HepG2 (cell line): ENCODE measurements at regions not wholly inside any gene's neighbourhood (a gene's known extent, or its start where the extent isn't known, plus 50 kb on each side); places are given as distances from the start of the nearest gene placed in this dataset.

Experiments
- CC2D1A ChIP-seq: sonication (generic); formaldehyde crosslinking; IDR thresholded peaks from 2 replicates; pipeline ENCODE4 v1.8.1; 2023; ENCODE audit warnings: mild to moderate bottlenecking, missing genetic modification reagents
- FOSL2 ChIP-seq: sonication (generic); formaldehyde crosslinking; IDR thresholded peaks from 2 replicates; pipeline ENCODE4 v1.4.0; 2020; ENCODE audit warnings: missing genetic modification reagents
- FOXO1 ChIP-seq: sonication (generic); formaldehyde crosslinking; IDR thresholded peaks from 2 replicates; pipeline ENCODE4 v1.4.0; 2020; ENCODE audit warnings: missing genetic modification reagents
- IKZF5 ChIP-seq: IDR thresholded peaks from 2 replicates; pipeline ENCODE4 v1.6.1; 2018; ENCODE audit warnings: missing genetic modification reagents, mild to moderate bottlenecking, missing compliant biosample characterization
- MAFK ChIP-seq, 2 experiments: IDR thresholded peaks in 1 of 2; conservative IDR thresholded peaks in 1 of 2; 2 replicates each; pipeline ENCODE4 v1.6.1; 2011; ENCODE audit warnings: improper control_type of control experiment in 2 of 2, low read length in 2 of 2
- MEIS2 ChIP-seq: sonication (generic); formaldehyde crosslinking; IDR thresholded peaks from 2 replicates; pipeline ENCODE4 v1.9.0; 2021; ENCODE audit warnings: mild to moderate bottlenecking, missing genetic modification reagents
- NCOA5 ChIP-seq: sonication (generic); formaldehyde crosslinking; IDR thresholded peaks from 2 replicates; pipeline ENCODE4 v1.4.0; 2020; ENCODE audit warnings: missing genetic modification reagents
- PHF20 ChIP-seq: sonication (generic); formaldehyde crosslinking; IDR thresholded peaks from 2 replicates; pipeline ENCODE4 v1.5.0; 2020; ENCODE audit warnings: mild to moderate bottlenecking, missing genetic modification reagents
- PRPF4 ChIP-seq: fragments of 200-400 bp; formaldehyde crosslinking; IDR thresholded peaks from 2 replicates; pipeline ENCODE4 v1.6.1; 2016; ENCODE audit warnings: low read length, low read depth; ENCODE audit not compliant: poor library complexity, severe bottlenecking
- SALL1 ChIP-seq: sonication (generic); formaldehyde crosslinking; IDR thresholded peaks from 2 replicates; pipeline ENCODE4 v1.8.0; 2022; ENCODE audit warnings: mild to moderate bottlenecking, missing genetic modification reagents
- SP4 ChIP-seq: sonication (generic); formaldehyde crosslinking; IDR thresholded peaks from 2 replicates; pipeline ENCODE4 v1.8.1; 2023; ENCODE audit warnings: mild to moderate bottlenecking, missing genetic modification reagents
- SP5 ChIP-seq: IDR thresholded peaks from 2 replicates; pipeline ENCODE4 v1.6.1; 2016; ENCODE audit warnings: low read depth, borderline replicate concordance
- U2AF1 ChIP-seq: fragments of 200-400 bp; formaldehyde crosslinking; optimal IDR thresholded peaks from 2 replicates; pipeline ENCODE3; 2017; ENCODE audit warnings: mild to moderate bottlenecking, low read depth, low read length
- ZNF124 ChIP-seq: sonication (generic); formaldehyde crosslinking; IDR thresholded peaks from 2 replicates; pipeline ENCODE4 v1.4.0; 2020; ENCODE audit warnings: missing genetic modification reagents
- ZNF207 ChIP-seq: fragments of 450-650 bp; IDR thresholded peaks from 2 replicates; pipeline ENCODE4 v1.6.1; 2016; ENCODE audit warnings: antibody characterized with exemption, borderline replicate concordance
- ZNF232 ChIP-seq: sonication (generic); formaldehyde crosslinking; IDR thresholded peaks from 2 replicates; pipeline ENCODE4 v1.4.0; 2020; ENCODE audit warnings: missing genetic modification reagents, borderline replicate concordance
- ZNF281 ChIP-seq: sonication (generic); formaldehyde crosslinking; IDR thresholded peaks from 2 replicates; pipeline ENCODE4 v1.4.0; 2020; ENCODE audit warnings: missing genetic modification reagents, borderline replicate concordance
- ZNF570 ChIP-seq: sonication (generic); formaldehyde crosslinking; IDR thresholded peaks from 2 replicates; pipeline ENCODE4 v1.4.0; 2020; ENCODE audit warnings: mild to moderate bottlenecking, missing genetic modification reagents, borderline replicate concordance
- ZNF629 ChIP-seq: sonication (generic); formaldehyde crosslinking; conservative IDR thresholded peaks from 2 replicates; pipeline ENCODE4 v1.5.0; 2020; ENCODE audit warnings: missing genetic modification reagents
- ZSCAN30 ChIP-seq: sonication (generic); formaldehyde crosslinking; IDR thresholded peaks from 2 replicates; pipeline ENCODE4 v1.5.0; 2020; ENCODE audit warnings: mild to moderate bottlenecking, missing genetic modification reagents
- ZZZ3 ChIP-seq: sonication (generic); formaldehyde crosslinking; IDR thresholded peaks from 2 replicates; pipeline ENCODE4 v1.4.0; 2020; ENCODE audit warnings: missing genetic modification reagents, mild to moderate bottlenecking, borderline replicate concordance
- TF ChIP-seq, protein P1 (sequence below): sonication (generic); formaldehyde crosslinking; conservative IDR thresholded peaks from 2 replicates; pipeline ENCODE4 v1.8.0; 2022; ENCODE audit warnings: low read depth, missing genetic modification reagents
- TF ChIP-seq, protein P2 (sequence below): sonication (generic); formaldehyde crosslinking; IDR thresholded peaks from 2 replicates; pipeline ENCODE4 v1.4.0; 2020; ENCODE audit warnings: missing genetic modification reagents

DNA sequence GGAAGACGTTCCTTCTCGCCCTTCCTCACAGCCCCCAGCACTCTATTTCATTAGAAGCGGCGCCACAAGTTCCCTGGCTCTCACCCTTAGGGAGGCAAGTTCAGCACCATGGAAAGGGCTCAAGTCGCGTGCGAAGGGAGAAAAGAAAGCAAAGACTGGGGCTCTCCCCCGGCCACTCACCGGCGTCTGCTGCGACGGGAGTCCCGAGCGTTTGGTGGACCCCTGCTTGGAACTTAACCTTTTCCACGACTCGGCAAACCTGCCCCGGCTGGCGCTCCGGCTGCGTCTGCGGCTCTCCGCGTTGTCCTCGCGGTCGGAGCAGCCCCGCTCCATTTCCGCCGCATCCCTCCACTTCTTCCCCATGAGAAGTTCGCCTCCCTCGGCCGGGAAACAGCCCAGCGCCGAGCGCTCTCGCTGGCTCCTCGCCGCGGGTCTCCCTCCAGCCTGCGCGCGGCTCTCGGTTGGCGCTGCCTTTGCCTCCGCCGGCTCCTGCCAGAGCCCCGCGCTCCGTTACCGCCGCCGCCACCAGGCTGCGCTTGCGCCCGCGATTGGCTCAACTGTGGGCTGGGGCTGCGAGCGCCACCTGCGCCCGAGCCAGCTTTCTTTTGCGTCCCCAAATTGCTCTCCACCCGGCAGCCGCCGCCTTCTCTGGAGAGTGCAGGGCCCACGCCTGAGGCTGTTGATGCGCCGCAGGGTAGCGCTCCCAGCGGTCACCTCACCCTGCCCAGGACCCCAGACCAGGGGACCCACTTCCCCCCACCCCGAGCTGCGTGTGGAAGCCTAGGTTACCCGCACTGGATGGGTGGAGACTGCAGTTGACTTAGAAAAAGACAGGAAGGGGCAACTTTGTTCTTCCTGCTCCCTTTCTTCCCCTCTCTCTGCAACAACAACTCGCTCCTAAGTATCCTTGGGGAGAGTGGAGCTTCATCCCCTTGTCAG, 321.6 kb downstream of the CEMIP2 start (continued):
- TF ChIP-seq, protein P1, sequence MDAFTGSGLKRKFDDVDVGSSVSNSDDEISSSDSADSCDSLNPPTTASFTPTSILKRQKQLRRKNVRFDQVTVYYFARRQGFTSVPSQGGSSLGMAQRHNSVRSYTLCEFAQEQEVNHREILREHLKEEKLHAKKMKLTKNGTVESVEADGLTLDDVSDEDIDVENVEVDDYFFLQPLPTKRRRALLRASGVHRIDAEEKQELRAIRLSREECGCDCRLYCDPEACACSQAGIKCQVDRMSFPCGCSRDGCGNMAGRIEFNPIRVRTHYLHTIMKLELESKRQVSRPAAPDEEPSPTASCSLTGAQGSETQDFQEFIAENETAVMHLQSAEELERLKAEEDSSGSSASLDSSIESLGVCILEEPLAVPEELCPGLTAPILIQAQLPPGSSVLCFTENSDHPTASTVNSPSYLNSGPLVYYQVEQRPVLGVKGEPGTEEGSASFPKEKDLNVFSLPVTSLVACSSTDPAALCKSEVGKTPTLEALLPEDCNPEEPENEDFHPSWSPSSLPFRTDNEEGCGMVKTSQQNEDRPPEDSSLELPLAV (CRISPR knock-in tag): no peak
- no peak for TF ChIP-seq ZNF207
- TF ChIP-seq SALL1 (CRISPR knock-in tag): peak; percentile 60
- no peak for TF ChIP-seq FOXO1
- no peak; the same call in 1 of the 2 replicates for TF ChIP-seq MEIS2 (CRISPR knock-in tag)
- no peak for TF ChIP-seq MAFK (conservative IDR thresholded peaks at IDR 0.05 in 1 of 2, IDR thresholded peaks at IDR 0.05 in 1 of 2; ENCODE audit: low read length in 2 of 2)
- no peak for TF ChIP-seq U2AF1
- no peak for TF ChIP-seq IKZF5 (CRISPR knock-in tag)
- TF ChIP-seq NCOA5 (CRISPR knock-in tag): no peak
- no peak for TF ChIP-seq ZNF629 (CRISPR knock-in tag)
- no peak for TF ChIP-seq ZNF281
- TF ChIP-seq, protein P2, sequence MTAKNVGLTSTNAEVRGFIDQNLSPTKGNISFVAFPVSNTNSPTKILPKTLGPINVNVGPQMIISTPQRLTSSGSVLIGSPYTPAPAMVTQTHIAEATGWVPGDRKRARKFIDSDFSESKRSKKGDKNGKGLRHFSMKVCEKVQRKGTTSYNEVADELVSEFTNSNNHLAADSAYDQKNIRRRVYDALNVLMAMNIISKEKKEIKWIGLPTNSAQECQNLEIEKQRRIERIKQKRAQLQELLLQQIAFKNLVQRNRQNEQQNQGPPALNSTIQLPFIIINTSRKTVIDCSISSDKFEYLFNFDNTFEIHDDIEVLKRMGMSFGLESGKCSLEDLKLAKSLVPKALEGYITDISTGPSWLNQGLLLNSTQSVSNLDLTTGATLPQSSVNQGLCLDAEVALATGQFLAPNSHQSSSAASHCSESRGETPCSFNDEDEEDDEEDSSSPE (CRISPR knock-in tag): 0 out of 2 replicates have a peak, but pooled peaks have one; percentile 9
- TF ChIP-seq ZNF570 (CRISPR knock-in tag): no peak
- no peak for TF ChIP-seq FOSL2 (CRISPR knock-in tag)
- peak; percentile 22; the same call in 1 of the 2 replicates for TF ChIP-seq ZNF232 (CRISPR knock-in tag)
- 0 out of 2 replicates have a peak, but pooled peaks have one; percentile 38 for TF ChIP-seq ZSCAN30 (CRISPR knock-in tag)
- TF ChIP-seq SP5: no peak
- no peak for TF ChIP-seq ZZZ3
- TF ChIP-seq SP4 (CRISPR knock-in tag): no peak
- TF ChIP-seq ZNF124 (CRISPR knock-in tag): 0 out of 2 replicates have a peak, but pooled peaks have one; percentile 36
- no peak for TF ChIP-seq PHF20
- TF ChIP-seq CC2D1A (CRISPR knock-in tag): no peak
- no peak for TF ChIP-seq PRPF4
